GM12878 (cell line): ENCODE measurements at regions not wholly inside any gene's neighbourhood (a gene's known extent, or its start where the extent isn't known, plus 50 kb on each side); places are given as distances from the start of the nearest gene placed in this dataset.

Experiments used
- ATAC-seq: fragments of 200-7000 bp; cut with Tn5 transposase; 3 replicates; pipeline ENCODE4 v1.9.1; 2020; ENCODE audit warnings: mild to moderate bottlenecking, moderate library complexity
- BruUV-seq: library from RNA; stranded (reverse); fragments of 400-500 nt; replicated peaks from 2 replicates; lab custom pipeline; 2021; lab: Mats Ljungman, UMichigan
- CTCF ChIA-PET: fragments of 300-600 bp; sonication (Branson Sonifier 250); formaldehyde crosslinking; extraction: SDS; loops from one replicate; lab custom pipeline; 2021; ENCODE audit warnings: inconsistent platforms; lab: Yijun Ruan, JAX
- POLR2A ChIA-PET: fragments of 350-600 bp; formaldehyde crosslinking; extraction: SDS; loops from one replicate; lab custom pipeline; 2021; ENCODE audit warnings: inconsistent platforms; lab: Charles Lee
- RAD21 ChIA-PET: fragments of 300-600 bp; sonication (Branson Sonifier 250); formaldehyde crosslinking; loops from one replicate; lab custom pipeline; 2023; ENCODE audit warnings: antibody characterized with exemption; ENCODE audit not compliant: unreplicated experiment; lab: Charles Lee
- SMC1A ChIA-PET: fragments of 300-600 bp; sonication (Branson Sonifier 250); formaldehyde crosslinking; loops from one replicate; lab custom pipeline; 2023; ENCODE audit not compliant: unreplicated experiment, uncharacterized antibody; lab: Charles Lee
- DNase-seq: peaks from one replicate; pipeline ENCODE4 v3.0.0-alpha.2; 2011; ENCODE audit warnings: low read depth, low spot score
- FAIRE-seq: peaks from 3 replicates; lab custom pipeline; 2011; peaks lifted over from hg19 to GRCh38; lab: Jason Lieb, UNC
- H2AFZ ChIP-seq: 2 replicates; pipeline ENCODE4 v1.6.0; 2011; ENCODE audit warnings: low read depth, low read length, control low read depth; ENCODE audit not compliant: control insufficient read depth
- H3K27ac ChIP-seq: 2 replicates; pipeline ENCODE4 v1.5.1; 2011; ENCODE audit warnings: control low read depth; ENCODE audit not compliant: control insufficient read depth, insufficient read depth
- H3K27me3 ChIP-seq, 2 experiments: replicated peaks in 1 of 2; 2 replicates each; pipeline versions ENCODE4 v1.6.0 to v1.6.1; 2011; ENCODE audit warnings: low read length in 1 of 2; ENCODE audit not compliant: control insufficient read depth in 2 of 2, insufficient read depth in 2 of 2
- H3K36me3 ChIP-seq, 2 experiments: 2 replicates each; pipeline ENCODE4 v1.5.1; 2011; ENCODE audit warnings: low read length in 1 of 2; ENCODE audit not compliant: control insufficient read depth in 2 of 2, insufficient read depth in 2 of 2
- H3K4me1 ChIP-seq: 2 replicates; pipeline ENCODE4 v1.6.1; 2011; ENCODE audit warnings: mild to moderate bottlenecking, low read length, moderate library complexity, mixed read lengths; ENCODE audit not compliant: control insufficient read depth, insufficient read depth
- H3K4me2 ChIP-seq: 2 replicates; pipeline ENCODE4 v1.6.0; 2011; ENCODE audit warnings: control low read depth; ENCODE audit not compliant: control insufficient read depth, insufficient read depth
- H3K4me3 ChIP-seq: fragments of 200-600 bp; sonication (generic); 2 replicates; pipeline ENCODE4 v1.5.1; 2016
- H3K79me2 ChIP-seq: 2 replicates; pipeline ENCODE4 v1.6.0; 2011; ENCODE audit warnings: low read length; ENCODE audit not compliant: control insufficient read depth, insufficient read depth
- H3K9ac ChIP-seq: 2 replicates; pipeline ENCODE4 v1.8.0; 2011; ENCODE audit warnings: low read length, control low read depth, mixed read lengths; ENCODE audit not compliant: control insufficient read depth, insufficient read depth
- H3K9me3 ChIP-seq: replicated peaks from 3 replicates; pipeline ENCODE4 v1.5.1; 2011; ENCODE audit warnings: mild to moderate bottlenecking, low read length; ENCODE audit not compliant: control insufficient read depth, insufficient read depth
- H4K20me1 ChIP-seq: 2 replicates; pipeline ENCODE4 v1.6.0; 2011; ENCODE audit not compliant: control insufficient read depth, insufficient read depth
- BHLHE40 ChIP-seq, 2 experiments: fragments of 450-650 bp in 1 of 2; IDR thresholded peaks; 2 replicates each; pipeline ENCODE4 v1.6.1; 2011 to 2017; ENCODE audit warnings: low read depth in 2 of 2, borderline replicate concordance in 1 of 2, improper control_type of control experiment in 1 of 2, low read length in 1 of 2, mild to moderate bottlenecking in 1 of 2
- EED ChIP-seq: sonication (generic); IDR thresholded peaks from 2 replicates; pipeline ENCODE4 v1.6.1; 2016; ENCODE audit warnings: antibody characterized with exemption, low read depth
- IKZF1 ChIP-seq: fragments of 450-650 bp; conservative IDR thresholded peaks from 2 replicates; pipeline ENCODE4 v1.6.1; 2017; ENCODE audit warnings: antibody characterized with exemption, mild to moderate bottlenecking
- IKZF2 ChIP-seq, 2 experiments: fragments of 450-650 bp; IDR thresholded peaks; 2 replicates each; pipeline ENCODE4 v1.6.1; 2017; ENCODE audit warnings: mild to moderate bottlenecking in 2 of 2, moderate library complexity in 2 of 2
- IRF4 ChIP-seq: IDR thresholded peaks from 2 replicates; pipeline ENCODE4 v1.6.1; 2011; ENCODE audit warnings: low read depth, low read length
- JUND ChIP-seq: IDR thresholded peaks from 2 replicates; pipeline ENCODE4 v1.6.1; 2012; ENCODE audit warnings: low read depth, mild to moderate bottlenecking, low read length, improper control_type of control experiment, moderate library complexity
- KAT2A ChIP-seq: conservative IDR thresholded peaks from 2 replicates; pipeline ENCODE4 v1.6.1; 2011; ENCODE audit warnings: low read depth, low read length; ENCODE audit not compliant: control insufficient read depth
- LARP7 ChIP-seq: fragments of 450-650 bp; IDR thresholded peaks from 2 replicates; pipeline ENCODE4 v1.6.1; 2017; ENCODE audit warnings: mild to moderate bottlenecking
- PAX8 ChIP-seq: fragments of 450-650 bp; IDR thresholded peaks from 2 replicates; pipeline ENCODE4 v1.6.1; 2017; ENCODE audit warnings: mild to moderate bottlenecking, moderate library complexity
- SP1 ChIP-seq: IDR thresholded peaks from one replicate; pipeline ENCODE4 v1.6.1; 2011; ENCODE audit warnings: low read depth, low read length
- SRF ChIP-seq, 2 experiments: IDR thresholded peaks; 2 replicates each; pipeline ENCODE4 v1.6.1; 2011; ENCODE audit warnings: low read depth in 2 of 2, low read length in 2 of 2, mild to moderate bottlenecking in 1 of 2, moderate library complexity in 1 of 2
- TARDBP ChIP-seq: IDR thresholded peaks from 2 replicates; pipeline ENCODE4 v1.6.1; 2016; ENCODE audit warnings: borderline replicate concordance
- ZBED1 ChIP-seq: IDR thresholded peaks from 2 replicates; pipeline ENCODE4 v1.6.1; 2016; ENCODE audit warnings: borderline replicate concordance
- ZNF274 ChIP-seq: IDR thresholded peaks from one replicate; pipeline ENCODE4 v1.8.0; 2011; ENCODE audit not compliant: insufficient read length, insufficient read depth
- WGBS: methylation state at CpG from one replicate; pipeline ENCODE4 v1.1.6; 2016; ENCODE audit warnings: low lambda C conversion rate; ENCODE audit not compliant: insufficient replicate concordance, insufficient coverage; ENCODE audit errors: missing lambda C conversion rate; 5-methylcytosine and 5-hydroxymethylcytosine counted together
- in situ Hi-C: fragments of 300-500 bp; cut with MboI; formaldehyde crosslinking; loops from 9 replicates; pipeline ENCODE4 v1.14.3; 2018; ENCODE audit warnings: mixed read lengths
- intact Hi-C: fragments of 100-400 bp; cut with micrococcal nuclease; formaldehyde crosslinking; loops from one replicate; pipeline ENCODE4 v1.14.2; 2022; ENCODE audit not compliant: unreplicated experiment
- TF ChIP-seq, protein P1 (sequence below): IDR thresholded peaks from 2 replicates; pipeline ENCODE4 v1.6.1; 2012; ENCODE audit warnings: low read depth, low read length, improper control_type of control experiment
- TF ChIP-seq, protein P2 (sequence below): fragments of 450-650 bp; IDR thresholded peaks from 2 replicates; pipeline ENCODE4 v1.6.1; 2016; ENCODE audit warnings: mild to moderate bottlenecking
- TF ChIP-seq, protein P3 (sequence below): fragments of 450-650 bp; IDR thresholded peaks from 2 replicates; pipeline ENCODE4 v1.6.1; 2017; ENCODE audit warnings: low read depth, mild to moderate bottlenecking, moderate library complexity
- TF ChIP-seq, protein P4 (sequence below): IDR thresholded peaks from 2 replicates; pipeline ENCODE4 v1.6.1; 2012; ENCODE audit warnings: low read depth, low read length, improper control_type of control experiment

DNA sequence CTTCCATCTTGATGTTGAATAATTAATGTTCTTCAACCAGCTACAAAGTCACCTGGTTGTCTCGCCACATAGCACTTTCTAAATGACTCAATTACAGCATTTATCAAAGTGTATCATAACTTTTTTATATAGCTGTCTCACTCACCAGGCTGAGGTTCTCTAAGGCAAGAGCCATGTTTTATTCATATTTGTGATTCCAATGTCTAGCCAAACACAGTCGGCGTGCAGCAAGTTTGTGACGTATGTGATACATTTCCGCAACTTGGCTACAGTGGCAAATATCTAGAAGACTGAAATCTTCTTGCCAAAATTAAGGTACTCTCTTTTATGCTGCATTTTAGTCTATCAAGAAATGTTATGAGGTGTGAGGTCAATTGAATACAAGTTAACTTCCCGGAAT lies 94.2 kb upstream of the WASF3 start (continued):
- TF ChIP-seq, protein P1, sequence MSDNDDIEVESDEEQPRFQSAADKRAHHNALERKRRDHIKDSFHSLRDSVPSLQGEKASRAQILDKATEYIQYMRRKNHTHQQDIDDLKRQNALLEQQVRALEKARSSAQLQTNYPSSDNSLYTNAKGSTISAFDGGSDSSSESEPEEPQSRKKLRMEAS: no peak
- TF ChIP-seq LARP7 (no peak), JUND (no peak), EED (no peak), PAX8 (no peak), KAT2A (no peak), IKZF1 (no peak), IKZF2 (IDR thresholded peaks at IDR 0.05) (no peak), ZBED1 (no peak), BHLHE40 (IDR thresholded peaks at IDR 0.05; ENCODE audit: borderline replicate concordance in 1 of 2, low read depth in 2 of 2, low read length in 1 of 2) (no peak), TARDBP (no peak), ZNF274 (no peak)
- TF ChIP-seq, protein P2, sequence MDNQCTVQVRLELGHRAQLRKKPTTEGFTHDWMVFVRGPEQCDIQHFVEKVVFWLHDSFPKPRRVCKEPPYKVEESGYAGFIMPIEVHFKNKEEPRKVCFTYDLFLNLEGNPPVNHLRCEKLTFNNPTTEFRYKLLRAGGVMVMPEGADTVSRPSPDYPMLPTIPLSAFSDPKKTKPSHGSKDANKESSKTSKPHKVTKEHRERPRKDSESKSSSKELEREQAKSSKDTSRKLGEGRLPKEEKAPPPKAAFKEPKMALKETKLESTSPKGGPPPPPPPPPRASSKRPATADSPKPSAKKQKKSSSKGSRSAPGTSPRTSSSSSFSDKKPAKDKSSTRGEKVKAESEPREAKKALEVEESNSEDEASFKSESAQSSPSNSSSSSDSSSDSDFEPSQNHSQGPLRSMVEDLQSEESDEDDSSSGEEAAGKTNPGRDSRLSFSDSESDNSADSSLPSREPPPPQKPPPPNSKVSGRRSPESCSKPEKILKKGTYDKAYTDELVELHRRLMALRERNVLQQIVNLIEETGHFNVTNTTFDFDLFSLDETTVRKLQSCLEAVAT: no peak

DNA sequence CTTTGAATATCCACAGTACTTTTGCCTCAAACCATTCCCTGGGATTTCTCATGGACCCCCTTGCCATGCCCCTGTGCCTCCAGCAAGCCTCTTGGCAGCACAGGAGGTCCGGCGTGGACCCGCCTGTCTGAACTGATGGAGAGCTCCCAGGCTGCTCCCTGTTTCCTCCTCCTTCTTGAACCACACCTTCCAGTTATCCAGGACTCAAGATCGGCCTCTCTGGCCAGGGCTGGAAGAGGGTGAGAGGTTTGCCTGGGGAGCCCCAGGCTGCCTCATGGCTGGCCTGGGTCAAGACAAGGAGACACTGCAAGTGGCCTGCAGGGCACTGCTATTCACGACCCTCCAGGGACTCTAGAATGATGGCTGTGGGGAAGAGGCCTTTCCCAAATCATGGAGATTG lies 93.6 kb upstream of the WASF3 start:
- H2AFZ ChIP-seq: no peak overlapping the region
- H4K20me1 ChIP-seq: no peaks in the 10 kb centered on the region
- H3K4me1 ChIP-seq: no peaks in the 10 kb centered on the region
- in situ Hi-C loops: no loop called here
- TF ChIP-seq IRF4 (no peak), SRF (IDR thresholded peaks at IDR 0.05; ENCODE audit: low read depth in 2 of 2, low read length in 2 of 2) (no peak), SP1 (no peak)
- TF ChIP-seq, protein P3, sequence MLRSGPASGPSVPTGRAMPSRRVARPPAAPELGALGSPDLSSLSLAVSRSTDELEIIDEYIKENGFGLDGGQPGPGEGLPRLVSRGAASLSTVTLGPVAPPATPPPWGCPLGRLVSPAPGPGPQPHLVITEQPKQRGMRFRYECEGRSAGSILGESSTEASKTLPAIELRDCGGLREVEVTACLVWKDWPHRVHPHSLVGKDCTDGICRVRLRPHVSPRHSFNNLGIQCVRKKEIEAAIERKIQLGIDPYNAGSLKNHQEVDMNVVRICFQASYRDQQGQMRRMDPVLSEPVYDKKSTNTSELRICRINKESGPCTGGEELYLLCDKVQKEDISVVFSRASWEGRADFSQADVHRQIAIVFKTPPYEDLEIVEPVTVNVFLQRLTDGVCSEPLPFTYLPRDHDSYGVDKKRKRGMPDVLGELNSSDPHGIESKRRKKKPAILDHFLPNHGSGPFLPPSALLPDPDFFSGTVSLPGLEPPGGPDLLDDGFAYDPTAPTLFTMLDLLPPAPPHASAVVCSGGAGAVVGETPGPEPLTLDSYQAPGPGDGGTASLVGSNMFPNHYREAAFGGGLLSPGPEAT: no peak
- TF ChIP-seq, protein P4, sequence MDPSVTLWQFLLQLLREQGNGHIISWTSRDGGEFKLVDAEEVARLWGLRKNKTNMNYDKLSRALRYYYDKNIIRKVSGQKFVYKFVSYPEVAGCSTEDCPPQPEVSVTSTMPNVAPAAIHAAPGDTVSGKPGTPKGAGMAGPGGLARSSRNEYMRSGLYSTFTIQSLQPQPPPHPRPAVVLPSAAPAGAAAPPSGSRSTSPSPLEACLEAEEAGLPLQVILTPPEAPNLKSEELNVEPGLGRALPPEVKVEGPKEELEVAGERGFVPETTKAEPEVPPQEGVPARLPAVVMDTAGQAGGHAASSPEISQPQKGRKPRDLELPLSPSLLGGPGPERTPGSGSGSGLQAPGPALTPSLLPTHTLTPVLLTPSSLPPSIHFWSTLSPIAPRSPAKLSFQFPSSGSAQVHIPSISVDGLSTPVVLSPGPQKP: no peak
- no TSS peak for BruUV-seq
- intact Hi-C loops: no loop called here
- H3K9me3 ChIP-seq: no peaks in the 10 kb centered on the region
- ChIA-PET RAD21 (no interaction called here), SMC1A (no interaction called here), POLR2A (no interaction called here), CTCF (interaction anchor here (1.1 kb wide), 1 partner anchor 278 kb away, joined by 3 read pairs; no protein-coding TSS in a partner anchor)
- no peaks in the 10 kb centered on the region for H3K36me3 ChIP-seq
- H3K27me3 ChIP-seq: no peaks in the 10 kb centered on the region
- ATAC-seq (no peak), DNase-seq (no peak), FAIRE-seq (no peak)
- H3K9ac ChIP-seq: no peak overlapping the region
- 17% methylated on average over 5 of the region's 5 CpGs for WGBS
- H3K4me2 ChIP-seq: no peak overlapping the region
- no peak overlapping the region for H3K4me3 ChIP-seq
- no peak overlapping the region for H3K27ac ChIP-seq
- H3K79me2 ChIP-seq: no peaks in the 10 kb centered on the region
